HCT116 (cell line): ENCODE measurements at regions not wholly inside any gene's neighbourhood (a gene's known extent, or its start where the extent isn't known, plus 50 kb on each side); places are given as distances from the start of the nearest gene placed in this dataset.

Source experiments
- ATAC-seq: fragments of 200-7000 bp; cut with Tn5 transposase; 2 replicates; pipeline ENCODE4 v1.9.1; 2020; ENCODE audit warnings: mild to moderate bottlenecking, moderate library complexity
- BruUV-seq: library from RNA; stranded (reverse); fragments of 400-500 nt; replicated peaks from 2 replicates; lab custom pipeline; 2021; lab: Mats Ljungman, UMichigan
- CTCF ChIA-PET: fragments of 300-600 bp; sonication (Branson Sonifier 250); formaldehyde crosslinking; loops from one replicate; lab custom pipeline; 2021; ENCODE audit warnings: antibody characterized with exemption; lab: Charles Lee
- POLR2A ChIA-PET: fragments of 300-600, 350-600 bp; sonication (Branson Sonifier 250); formaldehyde crosslinking; loops from one replicate; lab custom pipeline; 2021; ENCODE audit warnings: antibody characterized with exemption; lab: Charles Lee
- RAD21 ChIA-PET, 2 experiments: fragments of 300-600 bp; sonication (Branson Sonifier 250); formaldehyde crosslinking; loops; one replicate each; lab custom pipeline; 2023; ENCODE audit warnings: low total read pairs in 2 of 2; ENCODE audit not compliant: uncharacterized antibody in 2 of 2, unreplicated experiment in 2 of 2, low non-redundant PET in 1 of 2; lab: Charles Lee
- DNase-seq: peaks from one replicate; pipeline ENCODE4 v3.0.0-alpha.2; 2010; ENCODE audit warnings: low read depth, low spot score
- H2AFZ ChIP-seq: fragments of 200-600 bp; shearing (Covaris generic), sonication (generic); 2 replicates; pipeline ENCODE4 v1.6.1; 2017; ENCODE audit warnings: low read depth, mixed run types, mixed read lengths, antibody characterized with exemption, low read length; ENCODE audit not compliant: poor library complexity, severe bottlenecking
- H3K27ac ChIP-seq: 2 replicates; pipeline ENCODE4 v1.5.1; 2012; ENCODE audit warnings: low read depth, low read length
- H3K27me3 ChIP-seq: fragments of 200-600 bp; sonication (generic); 2 replicates; pipeline ENCODE4 v1.6.1; 2016; ENCODE audit warnings: mixed run types, low read length, mixed read lengths; ENCODE audit not compliant: insufficient read depth
- H3K36me3 ChIP-seq, 2 experiments: fragments of 200-500 bp in 1 of 2; fragments of 200-600 bp in 1 of 2; sonication (Bioruptor generic) in 1 of 2; sonication (generic) in 1 of 2; 2 replicates each; pipeline versions ENCODE4 v1.5.1 to v1.6.1; 2014 to 2016; ENCODE audit warnings: low read length in 2 of 2, inconsistent platforms in 1 of 2, mixed read lengths in 1 of 2, mixed run types in 1 of 2; ENCODE audit not compliant: insufficient read depth in 2 of 2, control insufficient read depth in 1 of 2
- H3K4me1 ChIP-seq, 2 experiments: fragments of 200-600 bp in 1 of 2; sonication (generic) in 1 of 2; 2 replicates each; pipeline versions ENCODE4 v1.5.1 to v1.6.1; 2012 to 2017; ENCODE audit warnings: low read length in 2 of 2, inconsistent platforms in 1 of 2, mild to moderate bottlenecking in 1 of 2, mixed read lengths in 1 of 2, mixed run types in 1 of 2, moderate library complexity in 1 of 2; ENCODE audit not compliant: insufficient read depth in 2 of 2, control insufficient read depth in 1 of 2
- H3K4me2 ChIP-seq: fragments of 200-600 bp; sonication (generic); 2 replicates; pipeline ENCODE4 v1.6.1; 2017; ENCODE audit warnings: mixed run types, low read length, mixed read lengths
- H3K4me3 ChIP-seq, 2 experiments: fragments of 200-600 bp in 1 of 2; sonication (generic) in 1 of 2; replicated peaks in 1 of 2; 2 replicates each; pipeline ENCODE4 v1.5.1; 2011 to 2016; ENCODE audit warnings: low read length in 2 of 2, control low read depth in 1 of 2, low read depth in 1 of 2, mild to moderate bottlenecking in 1 of 2, mixed read lengths in 1 of 2, mixed run types in 1 of 2
- H3K79me2 ChIP-seq: fragments of 200-600 bp; sonication (generic); 2 replicates; pipeline ENCODE4 v1.6.1; 2017; ENCODE audit warnings: mild to moderate bottlenecking, mixed run types, low read length, moderate library complexity, mixed read lengths; ENCODE audit not compliant: insufficient read depth
- H3K9ac ChIP-seq: fragments of 200-600 bp; sonication (generic); 2 replicates; pipeline ENCODE4 v1.6.1; 2016; ENCODE audit warnings: low read length, mixed read lengths
- H3K9me2 ChIP-seq: fragments of 200-600 bp; sonication (generic), shearing (Covaris generic); 2 replicates; pipeline ENCODE4 v1.6.1; 2017; ENCODE audit warnings: mixed run types, mild to moderate bottlenecking, moderate library complexity; ENCODE audit not compliant: insufficient read depth
- H3K9me3 ChIP-seq, 2 experiments: fragments of 200-500 bp in 1 of 2; fragments of 200-600 bp in 1 of 2; sonication (Bioruptor generic) in 1 of 2; sonication (generic) in 1 of 2; 2 replicates each; pipeline ENCODE4 v1.6.1; 2014 to 2017; ENCODE audit warnings: low read length in 2 of 2, mixed read lengths in 2 of 2, inconsistent platforms in 1 of 2, low read depth in 1 of 2, mild to moderate bottlenecking in 1 of 2, mixed run types in 1 of 2, moderate library complexity in 1 of 2; ENCODE audit not compliant: control insufficient read depth in 1 of 2, insufficient read depth in 1 of 2
- H4K20me1 ChIP-seq: fragments of 200-600 bp; sonication (generic), shearing (Covaris generic); 2 replicates; pipeline ENCODE4 v1.6.1; 2017; ENCODE audit warnings: mixed run types, mild to moderate bottlenecking, moderate library complexity; ENCODE audit not compliant: insufficient read depth
- ATF3 ChIP-seq: IDR thresholded peaks from 2 replicates; pipeline ENCODE4 v1.6.1; 2012
- CBX3 ChIP-seq: IDR thresholded peaks from 2 replicates; pipeline ENCODE4 v1.6.1; 2012; ENCODE audit warnings: low read depth
- EGR1 ChIP-seq: IDR thresholded peaks from 2 replicates; pipeline ENCODE4 v1.6.1; 2012; ENCODE audit warnings: low read depth
- ELF1 ChIP-seq: IDR thresholded peaks from 2 replicates; pipeline ENCODE4 v1.6.1; 2012; ENCODE audit warnings: low read depth, borderline replicate concordance
- EZH2 ChIP-seq: fragments of 200-600 bp; sonication (generic); IDR thresholded peaks from 2 replicates; pipeline ENCODE4 v1.6.1; 2017; ENCODE audit warnings: antibody characterized with exemption, mixed run types
- EZH2phosphoT487 ChIP-seq: fragments of 200-600 bp; IDR thresholded peaks from 2 replicates; pipeline ENCODE4 v1.6.1; 2018; ENCODE audit warnings: antibody characterized with exemption, borderline replicate concordance
- POLR2A ChIP-seq: IDR thresholded peaks from 2 replicates; pipeline ENCODE4 v1.7.0; 2011; ENCODE audit warnings: borderline replicate concordance; ENCODE audit not compliant: insufficient read depth, insufficient read length; ENCODE audit errors: extremely low read depth
- SIN3A ChIP-seq: IDR thresholded peaks from 2 replicates; pipeline ENCODE4 v1.6.1; 2012; ENCODE audit warnings: low read depth
- SP1 ChIP-seq: IDR thresholded peaks from 2 replicates; pipeline ENCODE4 v1.6.1; 2012; ENCODE audit warnings: low read depth
- SRF ChIP-seq: IDR thresholded peaks from 2 replicates; pipeline ENCODE4 v1.6.1; 2012; ENCODE audit warnings: low read depth
- ZNF274 ChIP-seq: fragments of 200-500 bp; sonication (Bioruptor generic); IDR thresholded peaks from 2 replicates; pipeline ENCODE4 v1.6.1; 2014; ENCODE audit warnings: mild to moderate bottlenecking, low read depth, low read length, inconsistent platforms
- intact Hi-C: fragments of 100-400 bp; cut with micrococcal nuclease; formaldehyde crosslinking; loops from 2 replicates; pipeline ENCODE4 v1.10.0; 2022
- TF ChIP-seq, protein P1 (sequence below): IDR thresholded peaks from 2 replicates; pipeline ENCODE4 v1.6.1; 2011; ENCODE audit warnings: mild to moderate bottlenecking, low read length, moderate library complexity; ENCODE audit not compliant: insufficient replicate concordance; ENCODE audit errors: extremely low read depth
- TF ChIP-seq, protein P2 (sequence below): IDR thresholded peaks from 2 replicates; pipeline ENCODE4 v1.6.1; 2012; ENCODE audit warnings: low read depth

DNA sequence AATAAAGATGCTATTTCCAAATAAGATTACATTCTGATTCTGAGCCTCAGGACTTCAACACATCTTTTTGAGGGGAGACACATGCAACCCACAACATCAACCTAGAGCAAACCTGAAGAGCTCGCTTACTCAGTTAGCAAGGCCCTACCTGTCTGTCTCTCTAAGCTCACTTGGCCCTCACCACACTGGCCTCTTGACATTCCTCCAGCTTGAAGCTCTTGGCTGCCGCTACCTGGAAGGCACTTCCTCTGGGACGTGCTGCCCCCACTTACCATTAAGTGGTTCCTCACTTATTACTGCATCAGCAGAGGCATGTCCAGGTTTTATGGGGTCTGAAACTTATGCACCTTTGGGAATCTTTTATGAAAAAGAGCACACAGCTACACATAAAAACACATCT, 354.8 kb downstream of the GALC start:
- no peak for TF ChIP-seq SP1
- no peak for TF ChIP-seq EZH2phosphoT487
- TF ChIP-seq ATF3 = no peak
- TF ChIP-seq, protein P1, sequence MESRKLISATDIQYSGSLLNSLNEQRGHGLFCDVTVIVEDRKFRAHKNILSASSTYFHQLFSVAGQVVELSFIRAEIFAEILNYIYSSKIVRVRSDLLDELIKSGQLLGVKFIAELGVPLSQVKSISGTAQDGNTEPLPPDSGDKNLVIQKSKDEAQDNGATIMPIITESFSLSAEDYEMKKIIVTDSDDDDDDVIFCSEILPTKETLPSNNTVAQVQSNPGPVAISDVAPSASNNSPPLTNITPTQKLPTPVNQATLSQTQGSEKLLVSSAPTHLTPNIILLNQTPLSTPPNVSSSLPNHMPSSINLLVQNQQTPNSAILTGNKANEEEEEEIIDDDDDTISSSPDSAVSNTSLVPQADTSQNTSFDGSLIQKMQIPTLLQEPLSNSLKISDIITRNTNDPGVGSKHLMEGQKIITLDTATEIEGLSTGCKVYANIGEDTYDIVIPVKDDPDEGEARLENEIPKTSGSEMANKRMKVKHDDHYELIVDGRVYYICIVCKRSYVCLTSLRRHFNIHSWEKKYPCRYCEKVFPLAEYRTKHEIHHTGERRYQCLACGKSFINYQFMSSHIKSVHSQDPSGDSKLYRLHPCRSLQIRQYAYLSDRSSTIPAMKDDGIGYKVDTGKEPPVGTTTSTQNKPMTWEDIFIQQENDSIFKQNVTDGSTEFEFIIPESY = no peak
- no peak for TF ChIP-seq ZNF274
- TF ChIP-seq ELF1 = no peak
- TF ChIP-seq, protein P2, sequence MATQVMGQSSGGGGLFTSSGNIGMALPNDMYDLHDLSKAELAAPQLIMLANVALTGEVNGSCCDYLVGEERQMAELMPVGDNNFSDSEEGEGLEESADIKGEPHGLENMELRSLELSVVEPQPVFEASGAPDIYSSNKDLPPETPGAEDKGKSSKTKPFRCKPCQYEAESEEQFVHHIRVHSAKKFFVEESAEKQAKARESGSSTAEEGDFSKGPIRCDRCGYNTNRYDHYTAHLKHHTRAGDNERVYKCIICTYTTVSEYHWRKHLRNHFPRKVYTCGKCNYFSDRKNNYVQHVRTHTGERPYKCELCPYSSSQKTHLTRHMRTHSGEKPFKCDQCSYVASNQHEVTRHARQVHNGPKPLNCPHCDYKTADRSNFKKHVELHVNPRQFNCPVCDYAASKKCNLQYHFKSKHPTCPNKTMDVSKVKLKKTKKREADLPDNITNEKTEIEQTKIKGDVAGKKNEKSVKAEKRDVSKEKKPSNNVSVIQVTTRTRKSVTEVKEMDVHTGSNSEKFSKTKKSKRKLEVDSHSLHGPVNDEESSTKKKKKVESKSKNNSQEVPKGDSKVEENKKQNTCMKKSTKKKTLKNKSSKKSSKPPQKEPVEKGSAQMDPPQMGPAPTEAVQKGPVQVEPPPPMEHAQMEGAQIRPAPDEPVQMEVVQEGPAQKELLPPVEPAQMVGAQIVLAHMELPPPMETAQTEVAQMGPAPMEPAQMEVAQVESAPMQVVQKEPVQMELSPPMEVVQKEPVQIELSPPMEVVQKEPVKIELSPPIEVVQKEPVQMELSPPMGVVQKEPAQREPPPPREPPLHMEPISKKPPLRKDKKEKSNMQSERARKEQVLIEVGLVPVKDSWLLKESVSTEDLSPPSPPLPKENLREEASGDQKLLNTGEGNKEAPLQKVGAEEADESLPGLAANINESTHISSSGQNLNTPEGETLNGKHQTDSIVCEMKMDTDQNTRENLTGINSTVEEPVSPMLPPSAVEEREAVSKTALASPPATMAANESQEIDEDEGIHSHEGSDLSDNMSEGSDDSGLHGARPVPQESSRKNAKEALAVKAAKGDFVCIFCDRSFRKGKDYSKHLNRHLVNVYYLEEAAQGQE = no peak
- no peak for TF ChIP-seq SRF
- no peak for TF ChIP-seq POLR2A
- TF ChIP-seq SIN3A = no peak
- no peak for TF ChIP-seq EGR1
- TF ChIP-seq CBX3 = no peak
- no peak for TF ChIP-seq EZH2
- TF ChIP-seq, all 23 proteins: peak for 0
- Histone ChIP-seq H3K9me2 (no peaks in the 10 kb centered on the region), H4K20me1 (no peaks in the 10 kb centered on the region), H3K27me3 (no peaks in the 10 kb centered on the region), H3K79me2 (no peaks in the 10 kb centered on the region), H3K4me1 (no peaks in the 10 kb centered on the region), H3K27ac (no peak overlapping the region), H3K4me2 (no peak overlapping the region), H2AFZ (no peak overlapping the region), H3K9me3 (peaks cover 4 to 22% of the 10 kb centered on the region in 2 experiments; a peak in 2 of 4 replicates), H3K36me3 (no peaks in the 10 kb centered on the region), H3K9ac (no peak overlapping the region), H3K4me3 (no peak overlapping the region)
- DNase-seq (no peak), ATAC-seq (no peak)
- intact Hi-C loops = no loop called here
- RAD21 ChIA-PET = no interaction called here
- POLR2A ChIA-PET = no interaction called here
- no TSS peak for BruUV-seq
- CTCF ChIA-PET = no interaction called here
